Myocyte (in vitro differentiated cells): ENCODE measurements at regions not wholly inside any gene's neighbourhood (a gene's known extent, or its start where the extent isn't known, plus 50 kb on each side); places are given as distances from the start of the nearest gene placed in this dataset.
A peak's percentile ranks its signal among the peaks of the same experiment; 100 is the strongest.
"Not testable (repeated sequence)": the region's sequence is repeated elsewhere in the genome, so short reads cannot be mapped to it uniquely, and the experiment has no call there.

Source experiments
- DNase-seq: peaks from one replicate; pipeline ENCODE4 v3.0.0-alpha.2; 2012; ENCODE audit warnings: low read depth

DNA sequence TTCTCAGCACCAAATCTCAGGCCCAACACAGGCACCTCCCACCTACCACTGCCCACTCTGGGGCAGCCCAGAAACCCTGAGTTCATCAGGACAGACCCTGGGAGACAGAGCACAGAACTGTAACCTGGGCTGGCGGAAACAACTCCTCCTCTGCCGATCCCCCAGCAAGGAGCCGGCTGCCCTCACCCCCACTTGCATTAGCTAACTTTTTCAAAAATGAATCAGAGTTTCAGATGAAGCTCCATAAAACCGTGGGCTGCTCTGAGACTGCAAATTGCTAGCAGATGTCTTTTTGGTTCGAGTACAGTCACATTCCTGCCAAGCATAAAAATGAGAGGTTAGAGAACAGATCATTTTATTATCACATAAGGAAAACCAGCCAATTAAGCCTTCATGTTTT is 93.4 kb upstream of the PARD3 start:
- DNase-seq = peak; percentile 40

DNA sequence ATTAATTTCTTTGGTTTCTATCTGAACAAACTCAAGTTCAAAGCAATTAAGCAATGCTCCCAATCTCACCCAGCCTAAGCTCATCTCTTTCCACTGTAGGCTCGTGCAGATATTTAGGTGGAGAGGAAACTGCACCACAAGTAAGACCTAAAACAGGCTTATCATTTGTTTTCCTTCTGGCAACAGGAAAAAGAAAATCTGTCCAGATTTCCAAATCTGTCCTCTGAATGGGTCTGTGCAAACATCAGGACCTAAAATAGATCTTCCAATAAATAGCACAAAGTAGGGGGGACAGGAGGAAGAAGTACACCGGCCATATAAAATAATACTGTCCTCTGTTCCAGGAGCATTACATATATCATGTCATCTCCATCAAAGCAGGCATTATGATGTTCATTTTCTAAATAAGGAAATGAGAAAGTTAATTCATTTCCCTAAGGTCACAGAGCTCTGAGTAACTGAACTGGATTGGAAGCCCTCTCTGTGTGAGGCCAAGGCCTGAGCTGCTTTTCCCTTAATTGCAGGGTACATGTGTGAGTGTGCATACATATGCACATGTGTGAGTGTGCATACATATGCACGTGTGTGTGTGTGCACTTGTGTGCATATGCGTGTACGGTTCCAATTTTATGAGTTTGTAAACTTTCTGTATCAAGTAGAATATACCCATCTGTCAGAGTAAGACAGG is 92.8 kb upstream of the PARD3 start:
- DNase-seq = no peak

DNA sequence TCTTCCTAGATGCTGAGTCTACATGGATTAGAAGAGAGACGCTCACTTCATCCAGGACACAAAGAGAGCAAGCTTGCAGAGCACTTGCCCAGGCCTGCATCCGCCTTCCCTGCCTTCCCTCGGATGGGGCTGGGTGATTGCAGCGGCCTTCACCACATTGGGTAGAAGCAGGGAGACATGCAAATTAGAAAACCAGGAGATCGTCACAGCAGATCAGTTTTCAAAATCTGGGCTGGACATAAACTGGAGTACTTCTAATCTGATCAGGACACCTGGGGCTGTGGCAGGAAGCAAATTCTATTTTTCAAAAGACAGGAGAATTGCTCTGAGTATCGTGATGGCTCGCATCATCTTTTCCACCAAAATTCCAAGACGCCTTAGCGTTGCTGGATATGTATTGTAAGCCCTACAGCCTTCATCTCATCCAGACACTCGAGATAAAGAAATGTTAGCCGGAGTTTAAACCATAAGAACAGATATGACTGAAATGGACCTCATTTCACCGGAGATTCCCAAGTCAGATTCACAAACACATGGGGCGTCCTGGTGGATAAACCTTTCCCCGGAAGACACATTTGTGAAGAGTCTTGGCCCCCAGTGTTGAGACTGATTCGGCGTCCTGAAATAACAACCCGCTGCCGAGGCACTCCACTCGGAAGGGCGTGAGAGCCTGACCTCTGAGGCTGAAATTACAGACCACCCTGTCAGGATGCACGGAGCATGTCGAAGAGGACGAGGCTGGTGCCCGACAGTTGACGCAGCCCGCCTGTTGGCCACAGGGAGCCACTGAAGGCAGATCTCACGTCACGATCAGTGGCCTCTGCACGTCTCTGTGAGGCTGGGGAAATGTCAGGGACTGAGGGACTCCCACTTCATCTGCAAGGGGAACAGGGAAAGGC is 91.2 kb upstream of the PARD3 start:
- DNase-seq = no peak

DNA sequence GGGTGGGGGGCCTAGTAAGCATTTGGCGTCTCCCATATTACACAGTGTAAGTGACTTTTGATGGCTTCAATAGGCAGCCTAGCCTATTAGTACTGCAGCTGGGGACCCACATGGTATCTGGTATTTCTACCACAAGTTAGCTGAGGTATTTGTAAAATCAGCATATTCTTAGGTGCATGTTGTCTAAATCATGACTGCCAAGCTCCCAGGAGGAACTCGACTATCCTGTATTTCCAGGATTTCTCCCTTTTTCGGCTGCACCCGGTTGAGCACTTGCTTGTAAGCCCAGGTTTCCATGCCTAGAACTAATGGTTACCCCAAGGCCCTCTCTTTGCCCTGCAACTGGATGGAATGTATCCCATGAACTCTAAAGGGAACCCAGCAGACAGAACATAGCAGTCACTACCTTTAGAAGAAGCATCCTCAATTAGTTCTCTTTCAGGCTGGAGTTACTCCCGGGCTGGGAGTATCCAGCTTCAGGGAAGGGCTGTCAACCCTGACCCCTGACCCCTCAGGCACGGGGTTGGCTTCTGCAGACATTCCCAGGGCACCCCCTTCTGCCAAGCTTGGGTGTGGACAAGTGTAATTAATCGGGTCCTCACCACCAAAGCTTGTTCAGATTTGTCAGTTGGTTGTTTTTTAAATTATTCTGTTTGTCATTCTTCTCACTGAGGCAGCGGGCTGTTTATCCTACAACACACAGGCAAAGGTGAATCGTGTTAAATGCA is 90.3 kb upstream of the PARD3 start:
- DNase-seq = no peak

DNA sequence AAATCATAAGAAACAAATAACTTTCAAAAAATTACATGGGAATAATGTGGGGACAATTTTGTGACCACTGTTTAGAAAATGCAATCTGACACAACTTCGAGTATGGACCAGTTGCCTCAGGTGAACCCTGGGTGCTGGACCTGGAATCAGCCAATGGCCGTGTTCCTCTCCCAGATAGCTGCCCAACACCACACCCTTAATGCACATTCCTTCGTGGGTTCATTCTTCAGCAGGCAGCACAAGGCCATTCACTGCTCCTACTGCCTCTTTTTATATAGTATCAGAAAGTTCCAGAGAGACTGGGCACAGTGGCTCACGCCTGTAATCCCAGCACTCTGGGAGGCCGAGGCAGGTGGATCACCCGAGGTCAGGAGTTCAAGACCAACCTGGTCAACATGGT is 89.1 kb upstream of the PARD3 start:
- DNase-seq = no peak

DNA sequence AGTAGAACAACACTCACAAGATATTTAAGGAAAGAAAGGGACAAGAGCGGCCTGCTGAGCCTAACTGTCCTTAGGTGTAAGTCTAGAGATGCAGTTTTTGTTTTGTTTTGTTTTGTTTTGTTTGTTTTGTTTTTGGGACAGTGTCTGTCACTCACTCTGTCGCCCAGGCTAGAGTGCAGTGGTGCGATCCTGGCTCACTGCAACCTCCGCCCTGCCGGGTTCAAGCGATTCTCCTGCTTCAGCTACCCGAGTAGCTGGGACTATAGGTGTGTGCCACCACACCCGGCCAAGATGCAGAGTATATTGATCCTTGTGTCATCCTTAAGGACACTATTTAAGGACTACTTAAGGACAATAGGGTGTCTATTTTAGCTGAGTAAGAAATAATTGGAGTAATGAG is 84.1 kb upstream of the PARD3 start:
- DNase-seq = no peak

DNA sequence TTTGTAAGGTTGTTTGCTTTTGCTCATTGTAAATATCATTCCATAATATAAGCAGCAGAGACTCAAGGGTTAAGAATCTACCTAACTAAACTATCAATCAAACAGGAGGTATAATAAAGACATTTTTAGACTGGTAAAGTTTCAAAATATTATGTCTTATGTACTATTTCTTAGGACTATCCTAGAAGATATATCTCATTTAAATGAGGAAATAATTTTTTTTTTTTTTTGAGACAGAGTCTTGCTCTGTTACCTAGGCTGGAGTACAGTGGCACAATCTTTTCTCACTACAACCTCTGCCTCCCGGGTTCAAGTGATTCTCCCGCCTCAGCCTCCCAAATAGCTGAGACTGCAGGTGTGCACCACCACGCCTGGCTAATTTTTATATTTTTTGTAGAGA is 80.9 kb upstream of the PARD3 start:
- DNase-seq = no peak

DNA sequence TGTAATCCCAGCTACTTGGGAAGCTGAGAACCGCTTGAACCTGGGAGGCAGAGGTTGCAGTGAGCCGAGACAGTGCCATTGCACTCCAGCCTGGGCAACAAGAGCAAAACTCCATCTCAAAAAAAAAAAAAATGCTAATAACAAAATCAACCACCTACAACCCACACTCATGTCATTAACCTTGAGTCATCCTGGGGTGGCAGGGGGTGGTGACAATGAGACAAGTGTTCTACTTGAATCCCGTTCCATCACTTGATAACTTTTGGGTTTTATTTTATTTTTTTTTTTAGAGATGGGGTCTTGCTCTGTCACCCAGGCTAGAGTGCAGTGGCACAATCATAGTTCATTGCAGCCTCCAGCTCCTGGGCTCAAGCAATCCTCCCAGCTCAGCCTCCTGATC is 80.0 kb upstream of the PARD3 start:
- not testable (repeated sequence) for DNase-seq

DNA sequence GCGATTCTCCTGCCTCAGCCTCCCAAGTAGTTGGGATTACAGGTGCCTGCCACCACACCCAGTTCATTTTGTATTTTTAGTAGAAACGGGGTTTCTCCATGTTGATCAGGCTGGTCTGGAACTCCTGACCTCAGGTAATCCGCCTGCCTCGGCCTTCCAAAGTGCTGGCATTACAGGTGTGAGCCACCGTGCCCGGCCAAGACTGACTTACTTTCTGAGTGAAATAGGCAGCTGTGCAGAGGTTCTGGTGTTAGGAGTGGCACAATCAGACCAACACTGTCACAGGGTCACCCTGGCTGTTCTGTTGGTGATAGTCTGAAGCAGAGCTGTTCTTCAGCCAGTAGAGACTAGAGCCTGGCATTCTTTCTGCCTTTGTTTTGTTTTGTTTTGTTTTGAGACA is 77.4 kb upstream of the PARD3 start:
- DNase-seq = not testable (repeated sequence)

DNA sequence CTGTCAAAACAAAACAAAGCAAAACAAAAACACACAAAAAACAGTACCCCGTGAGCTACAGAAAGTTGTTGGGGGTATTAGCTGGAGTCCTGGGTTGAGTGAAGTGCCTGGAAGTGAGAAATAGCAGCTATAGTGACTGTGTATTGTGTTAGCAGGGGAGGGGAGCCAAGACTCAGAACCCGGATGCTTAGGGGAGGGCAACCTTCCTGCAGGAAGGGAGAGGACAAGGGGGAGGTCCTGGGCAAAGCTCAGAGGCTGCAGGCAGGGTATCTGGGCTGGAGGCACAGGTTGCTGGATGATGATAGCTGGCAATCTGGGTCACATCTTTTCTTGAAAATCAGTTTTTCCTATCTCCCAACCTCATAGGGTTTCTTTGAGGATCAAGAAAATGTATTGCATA is 75.8 kb upstream of the PARD3 start:
- DNase-seq = no peak

DNA sequence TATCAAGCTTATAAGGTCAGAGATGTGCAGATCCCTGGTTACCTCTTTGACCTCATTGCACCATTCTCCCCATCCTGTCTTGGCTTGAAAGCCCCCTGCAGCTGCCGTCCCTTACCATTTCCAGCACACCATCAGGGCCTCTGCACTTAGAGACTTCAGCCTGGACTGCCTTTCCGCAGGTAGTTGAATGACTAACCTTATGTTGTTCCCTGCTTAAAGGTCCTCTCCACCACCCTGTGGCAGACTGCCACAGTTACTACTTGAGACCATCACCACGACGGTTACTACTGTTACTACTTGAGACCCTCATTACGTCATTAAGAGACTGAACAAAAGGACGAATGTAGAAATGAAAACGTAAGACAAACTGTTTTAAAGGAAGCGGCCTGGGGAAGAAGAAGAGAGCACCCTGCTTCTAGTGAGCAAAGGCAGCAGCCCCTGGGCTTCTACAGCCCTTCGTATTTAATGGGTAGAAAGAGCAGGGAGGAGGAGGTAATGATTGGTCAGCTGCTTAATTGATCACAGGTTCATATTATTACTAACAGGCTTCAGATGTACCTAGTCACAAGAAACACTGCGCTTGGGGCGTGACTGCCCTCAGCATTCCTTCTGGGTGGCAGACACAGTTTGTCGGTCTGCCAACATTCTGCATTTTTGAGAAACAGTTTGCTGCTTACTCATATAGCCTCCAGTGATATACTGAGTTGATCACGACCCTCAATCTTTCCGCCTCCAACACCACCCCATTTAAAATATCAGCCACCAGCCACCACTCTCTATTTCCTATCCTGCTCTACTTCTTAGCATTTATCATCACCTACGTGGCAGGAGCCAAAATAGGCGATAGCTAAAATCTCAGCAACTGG is 74.1 kb upstream of the PARD3 start:
- DNase-seq = peak; percentile 22

DNA sequence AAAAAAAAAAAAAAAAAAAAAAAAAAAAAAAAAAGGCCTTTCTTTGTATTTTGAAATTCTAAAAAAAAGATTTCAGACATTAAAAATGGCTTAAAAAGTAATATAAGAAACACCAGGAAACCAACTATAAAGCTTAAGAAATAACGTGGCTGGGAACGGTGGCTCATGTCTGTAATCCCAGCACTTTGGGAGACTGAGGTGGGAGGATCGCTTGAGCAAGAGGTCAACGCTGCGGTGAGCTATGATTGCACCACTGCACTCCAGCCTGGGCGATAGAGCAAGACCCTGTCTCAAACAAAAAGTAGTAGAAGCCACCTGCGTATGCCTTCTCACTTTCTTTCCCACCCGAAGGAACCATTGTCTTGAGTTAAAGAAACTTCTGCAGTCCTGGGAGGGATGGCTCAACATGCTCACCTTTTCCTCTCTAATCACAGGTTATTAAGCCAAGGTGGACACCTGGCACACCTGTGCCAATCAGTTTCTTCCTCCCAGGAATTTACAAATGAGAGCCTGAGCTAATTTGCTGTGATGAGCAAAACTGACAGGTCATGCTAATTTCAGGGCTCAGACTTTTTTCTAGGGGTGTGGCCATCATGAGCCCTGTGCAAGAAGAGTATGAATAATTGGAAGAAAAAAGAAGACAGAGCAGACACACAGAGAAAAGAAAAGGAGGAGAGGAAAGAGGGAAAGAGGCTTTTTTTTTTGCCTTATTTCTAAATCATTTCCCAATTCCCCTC is 72.0 kb upstream of the PARD3 start:
- DNase-seq = no peak

DNA sequence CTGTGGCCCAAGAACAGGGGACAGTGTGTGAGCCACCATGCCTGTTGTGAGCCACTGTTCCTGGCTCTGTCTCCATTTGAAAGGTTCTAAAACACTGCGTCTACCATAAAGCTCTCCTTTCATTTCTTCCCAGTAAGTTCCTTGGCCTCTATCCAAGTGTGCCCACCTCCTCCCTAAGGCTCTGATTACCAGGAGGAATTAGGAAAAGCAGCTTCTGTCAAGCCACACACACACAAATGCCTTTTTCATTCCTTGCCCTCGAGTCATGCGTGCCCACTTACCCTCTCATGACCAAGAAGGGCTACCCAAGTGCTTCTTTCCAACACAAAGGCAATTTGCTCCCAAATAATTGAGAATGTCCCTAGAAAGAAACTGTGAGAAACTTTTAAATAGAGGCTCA is 70.8 kb upstream of the PARD3 start:
- DNase-seq = no peak

DNA sequence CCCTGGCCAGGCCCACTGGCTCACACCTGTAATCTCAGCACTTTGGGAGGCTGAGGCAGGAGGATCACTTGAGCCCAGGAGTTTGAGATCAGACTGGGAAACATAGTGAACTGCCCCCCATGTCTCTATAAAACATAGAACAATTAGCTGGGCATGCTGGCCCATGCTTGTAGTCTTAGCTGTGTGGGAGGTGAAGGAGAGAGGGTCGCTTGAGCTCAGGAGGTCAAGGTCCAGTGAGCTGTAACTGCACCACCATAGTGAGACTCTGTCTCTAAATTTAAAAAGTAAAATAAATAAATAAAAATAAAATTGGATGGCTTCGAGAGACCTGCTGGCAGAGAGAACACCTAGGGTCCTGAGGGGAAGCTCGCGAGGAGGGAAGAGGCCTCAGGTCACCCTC is 69.9 kb upstream of the PARD3 start:
- no peak for DNase-seq

DNA sequence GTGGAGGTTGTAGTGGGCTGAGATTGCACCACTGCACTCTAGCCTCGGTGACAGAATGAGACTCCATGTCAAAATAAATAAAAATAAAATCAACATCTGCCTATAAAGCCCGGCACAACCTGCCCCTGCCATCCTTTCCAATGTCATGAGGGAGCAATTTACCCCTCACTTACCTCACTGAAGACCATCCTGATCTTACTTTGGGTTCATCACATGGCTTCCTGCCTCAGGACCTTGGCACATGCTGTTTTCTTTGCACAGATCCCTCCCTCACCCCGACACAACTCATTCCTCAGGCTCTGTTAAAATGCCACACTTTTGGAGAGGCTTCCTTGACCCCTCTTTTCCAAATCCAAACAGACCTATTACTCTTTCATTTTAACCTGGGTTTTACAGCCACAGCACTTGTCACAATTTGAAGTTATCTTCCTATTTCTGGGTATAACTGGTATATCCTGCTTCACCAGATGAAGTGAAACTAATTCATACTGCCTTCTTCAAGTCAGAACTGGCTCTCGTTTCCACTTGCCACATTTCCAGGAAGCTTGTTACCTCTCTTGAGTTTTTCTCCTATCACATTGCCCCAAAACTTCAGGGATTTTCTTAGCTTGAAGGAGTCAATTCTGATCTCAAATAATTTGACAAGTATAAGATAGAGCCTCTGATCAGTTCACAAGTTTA is 69.3 kb upstream of the PARD3 start:
- DNase-seq = no peak

DNA sequence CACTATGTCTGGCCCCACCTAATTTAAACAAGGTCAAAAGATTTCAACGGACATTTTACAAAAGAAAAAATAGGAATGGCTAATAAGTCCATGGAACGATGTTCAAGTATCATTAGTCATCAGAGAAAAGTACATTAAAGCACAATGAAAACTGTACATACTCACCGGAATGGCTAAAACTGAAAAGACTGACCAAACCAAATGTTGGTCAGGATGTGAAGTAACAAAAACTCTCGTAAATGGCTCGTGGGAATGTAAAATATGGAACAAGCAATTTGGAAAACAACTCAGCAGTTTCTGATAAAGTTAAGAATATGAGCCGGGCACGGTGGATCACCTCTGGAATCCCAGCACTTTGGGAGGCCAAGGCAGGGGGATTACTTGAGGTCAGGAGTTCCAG is 65.7 kb upstream of the PARD3 start:
- DNase-seq = no peak

DNA sequence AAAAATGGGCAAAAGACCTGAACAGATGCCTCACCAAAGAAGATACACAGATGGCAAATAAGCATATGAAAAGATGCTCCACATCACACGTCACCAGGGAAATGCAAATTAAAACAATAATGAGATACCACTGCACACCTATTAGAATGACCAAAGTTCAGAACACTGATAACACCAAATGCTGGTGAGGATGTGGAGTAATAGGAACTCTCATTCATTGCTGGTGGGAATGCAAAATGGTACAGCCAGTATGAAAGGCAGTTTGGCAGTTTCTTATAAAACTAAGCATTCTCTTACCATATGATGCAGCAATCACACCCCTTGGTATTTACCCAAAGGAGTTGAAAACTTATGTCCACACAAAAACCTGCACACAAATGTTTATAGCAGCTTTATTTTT is 63.6 kb upstream of the PARD3 start:
- not testable (repeated sequence) for DNase-seq

DNA sequence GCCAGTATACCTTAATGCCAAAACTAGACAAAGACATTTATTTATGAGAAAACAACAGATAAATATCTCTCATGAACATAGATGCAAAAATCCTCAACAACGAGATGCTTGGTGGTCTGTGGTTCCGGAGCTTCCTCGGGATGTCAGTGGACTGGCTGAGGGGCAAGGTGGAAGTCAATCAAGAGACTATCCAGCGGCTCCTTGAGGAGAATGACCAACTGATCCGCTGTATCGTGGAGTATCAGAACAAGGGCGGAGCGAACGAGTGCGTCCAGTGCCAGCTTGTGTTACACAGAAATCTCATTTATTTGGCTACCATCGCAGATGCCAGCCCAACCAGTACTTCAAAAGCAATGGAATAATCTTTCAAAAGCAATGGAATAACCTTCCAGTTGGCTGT is 60.0 kb upstream of the PARD3 start:
- no peak for DNase-seq

DNA sequence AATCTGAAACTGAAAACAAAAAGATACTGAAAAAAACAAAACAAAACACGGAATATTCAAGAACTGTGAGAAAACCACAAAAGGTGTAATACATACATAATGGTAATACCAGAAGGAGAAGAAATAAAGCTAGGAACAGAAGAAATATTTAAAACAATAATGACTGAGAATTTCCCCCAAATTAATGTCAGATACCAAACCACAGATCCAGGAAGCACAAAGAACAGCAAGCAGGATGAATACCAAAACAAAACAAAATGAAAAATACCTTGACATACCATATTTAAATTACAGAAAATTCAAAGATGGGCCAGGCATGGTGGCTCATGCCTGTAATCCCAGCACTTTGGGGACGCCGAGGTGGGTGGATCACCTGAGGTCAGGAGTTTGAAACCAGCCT is 57.7 kb upstream of the PARD3 start:
- no peak for DNase-seq
